ENCODE measurements at regions not wholly inside any gene's neighbourhood (a gene's known extent, or its start where the extent isn't known, plus 50 kb on each side); places are given as distances from the start of the nearest gene placed in this dataset.

GRCh38 chr1:104456724-104457123 lies 707.0 kb downstream of the AMY1C start:
- TF ChIP-seq CTCF (conservative IDR thresholded peaks at IDR 0.05) (no peak), EZH2 (IDR thresholded peaks at IDR 0.05; ENCODE audit: low read depth) (no peak)

All from PC-9 (cell line).